Tibial nerve (tissue), 3 donors: ENCODE measurements at regions not wholly inside any gene's neighbourhood (a gene's known extent, or its start where the extent isn't known, plus 50 kb on each side); places are given as distances from the start of the nearest gene placed in this dataset.
"Not testable (repeated sequence)": the region's sequence is repeated elsewhere in the genome, so short reads cannot be mapped to it uniquely, and the experiment has no call there.

ENCODE experiments used
- CTCF ChIP-seq, 5 experiments: fragments of 200-600 bp in 3 of 5; fragments of 450-650 bp in 2 of 5; sonication (generic) in 3 of 5; IDR thresholded peaks; one replicate each; pipeline ENCODE4 v1.5.1; 2016 to 2019; ENCODE audit warnings: antibody characterized with exemption in 5 of 5, mild to moderate bottlenecking in 3 of 5, moderate library complexity in 2 of 5
- POLR2A ChIP-seq, 2 donors: fragments of 450-650 bp; IDR thresholded peaks; one replicate each; pipeline ENCODE4 v1.6.1; 2017; ENCODE audit warnings: antibody characterized with exemption in 2 of 2, mild to moderate bottlenecking in 2 of 2, moderate library complexity in 2 of 2

GRCh38 chr6:166249061-166249785 is 59.0 kb downstream of the PRR18 start:
- not testable (repeated sequence) for TF ChIP-seq CTCF, POLR2A (IDR thresholded peaks at IDR 0.05)
